Large intestine (tissue), 3 donors: ENCODE measurements at regions not wholly inside any gene's neighbourhood (a gene's known extent, or its start where the extent isn't known, plus 50 kb on each side); places are given as distances from the start of the nearest gene placed in this dataset.
"Not testable (repeated sequence)": the region's sequence is repeated elsewhere in the genome, so short reads cannot be mapped to it uniquely, and the experiment has no call there.

Experiments used
- DNase-seq, 2 donors: peaks; one replicate each; pipeline versions ENCODE4 v3.0.0 to v3.0.0-alpha.2; 2013
- H3K27ac ChIP-seq: one replicate; pipeline ENCODE4 v1.5.1; 2013; ENCODE audit warnings: low read length
- H3K27me3 ChIP-seq: 2 replicates; pipeline ENCODE4 v1.6.1; 2013; ENCODE audit warnings: low read length; ENCODE audit not compliant: control insufficient read depth, insufficient read depth
- H3K36me3 ChIP-seq: 2 replicates; pipeline ENCODE4 v1.6.1; 2013; ENCODE audit warnings: low read length; ENCODE audit not compliant: control insufficient read depth, insufficient read depth
- H3K4me1 ChIP-seq: one replicate; pipeline ENCODE4 v1.6.1; 2013; ENCODE audit warnings: low read length; ENCODE audit not compliant: control insufficient read depth, insufficient read depth
- H3K4me3 ChIP-seq: one replicate; pipeline ENCODE4 v1.5.1; 2013; ENCODE audit warnings: low read length
- H3K9me3 ChIP-seq: one replicate; pipeline ENCODE4 v1.6.1; 2013; ENCODE audit warnings: mild to moderate bottlenecking, low read depth, low read length, moderate library complexity; ENCODE audit not compliant: control insufficient read depth
- WGBS: methylation state at CpG from one replicate; pipeline ENCODE4 v1.1.5; 2013; ENCODE audit warnings: low lambda C conversion rate; ENCODE audit not compliant: insufficient coverage; 5-methylcytosine and 5-hydroxymethylcytosine counted together

DNA sequence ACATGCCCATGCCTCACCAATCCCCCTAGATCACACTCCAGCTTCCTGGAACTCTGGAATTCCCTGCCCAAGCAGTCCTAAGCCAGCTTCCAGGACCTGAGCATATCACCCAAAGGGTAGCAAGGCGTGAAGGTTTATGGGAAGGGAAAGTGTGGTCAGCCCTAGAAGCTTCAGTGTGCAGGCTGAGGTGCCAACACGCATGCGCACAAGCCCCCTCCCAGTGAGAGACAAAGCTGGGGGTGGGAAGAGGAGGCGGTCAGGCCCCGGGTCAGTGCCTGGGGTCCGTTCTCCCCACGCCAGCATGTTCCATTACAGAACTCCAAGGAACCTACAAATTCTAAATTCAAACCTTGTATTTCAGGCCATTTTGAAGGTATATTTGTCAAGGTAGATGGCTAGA lies 103.6 kb upstream of the C7orf33 start:
- H3K4me3 ChIP-seq: no peak overlapping the region
- no peaks in the 10 kb centered on the region for H3K9me3 ChIP-seq
- H3K27me3 ChIP-seq: no peaks in the 10 kb centered on the region
- peaks cover 6% of the 10 kb centered on the region for H3K4me1 ChIP-seq
- H3K36me3 ChIP-seq: no peaks in the 10 kb centered on the region
- no CpG with 5 or more reads among the region's 7 CpGs for WGBS
- no peak overlapping the region for H3K27ac ChIP-seq
- DNase-seq: no peak

DNA sequence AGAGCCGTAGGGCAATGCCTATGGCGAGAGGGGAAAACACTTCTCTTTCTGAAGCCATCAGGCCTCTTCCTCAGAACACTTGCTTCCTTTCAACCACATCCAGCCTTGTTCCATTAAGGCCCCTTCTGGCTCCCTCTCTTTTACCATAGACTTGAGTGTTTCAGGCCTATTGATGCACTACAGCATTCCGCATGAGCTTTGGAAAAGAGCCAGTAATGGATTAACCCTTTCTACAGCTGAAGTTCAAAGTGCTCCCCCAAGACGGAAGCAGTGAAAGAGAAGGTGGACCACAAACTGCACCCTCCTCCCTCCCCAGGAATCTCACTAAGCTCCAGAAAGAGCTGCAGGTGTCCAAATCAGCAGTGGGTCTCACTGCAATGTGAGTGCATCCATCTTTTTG lies 102.7 kb upstream of the C7orf33 start:
- Histone ChIP-seq H3K36me3 (no peaks in the 10 kb centered on the region), H3K27me3 (no peaks in the 10 kb centered on the region), H3K4me3 (no peak overlapping the region), H3K9me3 (no peaks in the 10 kb centered on the region), H3K4me1 (peaks cover 6% of the 10 kb centered on the region), H3K27ac (no peak overlapping the region)
- DNase-seq: no peak
- WGBS: no CpG with 5 or more reads among the region's 4 CpGs

DNA sequence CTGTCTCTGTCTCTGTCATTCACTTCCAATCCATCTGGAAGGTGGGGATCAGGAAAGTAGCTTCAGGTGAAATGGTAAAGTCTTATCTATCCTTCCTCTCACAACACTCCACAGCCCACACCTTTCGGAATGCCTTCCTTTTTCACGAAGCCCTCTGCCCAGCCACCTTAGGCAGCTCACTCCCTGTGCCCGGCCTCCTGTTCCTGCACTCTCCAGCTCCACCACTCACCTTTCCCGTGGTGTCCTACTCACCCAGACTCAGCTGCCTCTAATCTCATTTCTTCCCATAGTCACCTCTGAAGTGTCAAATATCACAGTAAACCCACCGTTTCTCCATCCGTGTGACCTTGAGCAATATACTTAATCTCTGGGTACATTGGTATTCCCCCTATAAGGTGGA lies 100.9 kb upstream of the C7orf33 start:
- H3K4me1 ChIP-seq: peaks cover 6% of the 10 kb centered on the region
- DNase-seq: no peak
- H3K36me3 ChIP-seq: no peaks in the 10 kb centered on the region
- H3K4me3 ChIP-seq: no peak overlapping the region
- 90% methylated on average over 3 of the region's 6 CpGs for WGBS
- H3K27me3 ChIP-seq: no peaks in the 10 kb centered on the region
- H3K9me3 ChIP-seq: no peaks in the 10 kb centered on the region
- H3K27ac ChIP-seq: no peak overlapping the region

DNA sequence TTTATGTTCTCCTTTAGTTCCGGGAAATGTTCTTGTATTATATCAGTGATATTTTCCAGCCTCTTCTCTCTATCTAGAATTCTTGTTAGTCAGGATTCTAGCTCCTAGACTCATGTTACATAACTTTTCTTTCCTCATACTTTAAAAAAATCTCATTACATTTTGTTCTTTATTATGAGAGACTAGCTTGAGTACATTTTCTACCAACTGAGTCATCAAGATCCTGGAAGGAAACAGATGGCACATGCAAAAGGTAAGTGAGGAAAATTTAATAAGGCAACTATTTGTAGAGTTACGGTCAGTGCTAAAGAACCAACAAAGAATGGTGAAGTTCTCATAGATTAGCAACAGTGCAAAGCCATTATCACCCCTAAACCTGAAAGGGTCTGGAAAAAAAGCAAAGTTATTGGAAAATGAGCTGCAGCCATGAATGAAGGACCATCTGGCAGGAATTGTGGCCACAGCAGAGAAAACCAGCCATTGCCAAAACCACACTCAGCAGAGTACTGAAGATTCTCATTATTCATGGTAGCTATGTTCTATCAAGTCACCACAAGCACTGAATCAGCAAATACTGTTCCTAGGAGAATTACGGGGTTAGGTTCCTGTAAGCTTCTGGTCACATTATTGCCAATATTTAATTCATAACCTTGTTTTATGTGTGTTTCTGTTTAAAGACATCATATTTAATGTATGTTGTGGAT lies 98.3 kb upstream of the C7orf33 start:
- Histone ChIP-seq H3K36me3 (no peaks in the 10 kb centered on the region), H3K27ac (no peak overlapping the region), H3K27me3 (no peaks in the 10 kb centered on the region), H3K9me3 (no peaks in the 10 kb centered on the region), H3K4me3 (no peak overlapping the region), H3K4me1 (no peaks in the 10 kb centered on the region)
- WGBS: 95% methylated on average over 2 of the region's 3 CpGs
- DNase-seq: no peak

DNA sequence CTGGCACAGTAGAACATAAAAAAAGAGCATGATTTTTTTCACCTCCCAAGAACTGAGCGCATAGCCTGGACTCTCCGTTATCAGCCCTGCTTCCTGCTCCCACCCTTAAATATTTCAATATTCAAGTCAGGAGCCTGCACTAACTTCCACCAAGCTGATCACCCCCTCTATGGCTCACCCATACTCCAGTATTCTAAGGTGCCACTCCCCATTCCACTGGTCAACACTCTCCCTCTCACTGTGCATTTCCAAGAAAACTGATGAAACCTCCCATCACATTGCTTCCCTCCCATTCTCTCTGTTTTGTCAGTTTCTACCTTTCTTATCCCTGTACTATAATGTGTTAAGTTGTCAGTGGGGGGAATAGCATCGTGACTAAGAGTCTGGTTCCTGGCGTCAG lies 95.0 kb upstream of the C7orf33 start:
- Histone ChIP-seq H3K4me3 (no peak overlapping the region), H3K27me3 (no peaks in the 10 kb centered on the region), H3K4me1 (no peaks in the 10 kb centered on the region), H3K36me3 (no peaks in the 10 kb centered on the region), H3K9me3 (no peaks in the 10 kb centered on the region), H3K27ac (no peak overlapping the region)
- DNase-seq: no peak
- WGBS: no CpG with 5 or more reads among the region's 4 CpGs

DNA sequence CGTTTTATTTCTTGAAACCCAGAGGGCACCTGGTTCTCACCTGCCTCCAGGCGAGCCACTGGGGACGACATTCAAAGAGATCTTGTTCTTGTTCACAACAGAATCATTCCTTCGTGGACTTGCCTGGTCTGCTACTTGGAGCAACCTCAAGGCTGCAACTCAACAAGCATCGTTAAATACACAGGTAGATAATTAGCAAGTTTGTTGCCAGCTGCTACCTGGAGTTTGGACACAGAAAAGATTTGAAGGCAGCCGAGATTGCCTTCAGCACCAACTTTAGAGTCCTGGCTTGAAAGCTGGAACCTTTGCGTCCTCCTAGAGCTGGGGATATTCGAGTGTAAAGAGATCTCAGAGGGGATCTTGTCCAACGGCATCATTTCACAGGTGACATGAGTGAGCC lies 89.6 kb upstream of the C7orf33 start:
- no CpG with 5 or more reads among the region's 9 CpGs for WGBS
- Histone ChIP-seq H3K36me3 (no peaks in the 10 kb centered on the region), H3K4me3 (no peak overlapping the region), H3K9me3 (no peaks in the 10 kb centered on the region), H3K27ac (no peak overlapping the region), H3K4me1 (peaks cover 2% of the 10 kb centered on the region), H3K27me3 (peaks cover 2% of the 10 kb centered on the region)
- DNase-seq: no peak

DNA sequence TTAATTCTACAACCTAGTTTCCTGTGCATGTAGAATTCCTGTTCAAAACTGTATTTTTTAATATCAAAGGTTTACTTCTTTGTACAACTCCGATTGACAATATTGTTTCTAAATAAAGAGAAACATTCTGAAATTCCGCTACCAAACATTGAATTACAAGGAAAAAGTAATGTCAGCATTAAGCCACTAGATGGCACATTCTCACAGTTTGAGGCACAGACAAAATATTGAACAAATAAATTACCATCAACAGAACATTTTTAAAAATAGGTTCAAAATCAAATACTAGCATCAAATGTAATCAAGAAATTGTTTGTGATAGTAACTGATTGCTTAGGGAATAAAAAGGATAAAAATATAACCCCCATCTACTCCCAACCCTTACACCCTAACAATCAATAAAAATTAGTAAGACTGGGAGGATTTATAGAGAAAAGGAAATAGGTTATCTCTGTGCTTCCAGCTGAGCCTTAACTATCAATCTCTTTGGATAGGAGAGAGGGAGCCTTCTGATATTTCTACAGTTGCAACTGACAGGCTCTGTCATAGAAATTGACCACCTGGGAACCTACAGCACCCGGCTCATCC lies 86.6 kb upstream of the C7orf33 start:
- H3K27ac ChIP-seq: no peak overlapping the region
- 14% methylated on average over 2 of the region's 3 CpGs for WGBS
- no peaks in the 10 kb centered on the region for H3K9me3 ChIP-seq
- H3K36me3 ChIP-seq: no peaks in the 10 kb centered on the region
- H3K27me3 ChIP-seq: peaks cover 2% of the 10 kb centered on the region
- no peak overlapping the region for H3K4me3 ChIP-seq
- DNase-seq: no peak
- H3K4me1 ChIP-seq: peaks cover 2% of the 10 kb centered on the region

DNA sequence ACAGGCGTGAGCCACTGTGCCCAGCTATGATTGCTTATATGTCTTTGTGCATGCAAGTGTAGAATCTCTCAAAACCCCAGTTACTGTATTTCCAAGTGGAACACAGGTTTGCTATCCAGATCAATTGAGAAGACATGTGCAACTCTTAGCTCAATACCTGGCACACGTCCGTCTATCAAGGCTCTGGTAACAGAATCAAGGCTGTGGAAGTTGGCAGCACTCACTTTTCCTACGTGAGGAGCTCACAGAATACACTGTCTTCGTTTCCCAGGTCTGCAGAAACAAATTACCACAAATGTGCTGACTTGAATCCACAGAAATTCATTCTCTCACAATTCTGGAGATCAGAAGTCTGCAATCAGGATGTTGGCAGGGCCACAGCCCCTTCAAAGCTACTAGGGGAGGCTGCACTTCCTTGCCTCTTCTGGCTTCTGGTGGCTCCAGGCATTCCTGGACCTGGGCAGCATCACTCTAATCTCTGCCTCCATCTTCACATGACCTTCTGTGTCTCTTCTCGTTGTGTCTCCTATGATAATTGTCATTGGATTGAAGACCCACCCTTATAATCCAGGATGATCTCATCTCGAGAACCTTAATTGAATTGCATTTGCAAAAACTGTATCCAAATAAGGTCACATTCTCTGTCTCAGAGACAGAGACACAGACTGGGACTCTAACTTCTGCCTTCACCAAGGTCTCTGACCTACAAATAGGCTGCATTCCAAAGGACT lies 84.8 kb upstream of the C7orf33 start:
- H3K4me1 ChIP-seq: peaks cover 2% of the 10 kb centered on the region
- no peak overlapping the region for H3K4me3 ChIP-seq
- 100% methylated on average over 1 of the region's 7 CpGs for WGBS
- H3K27ac ChIP-seq: no peak overlapping the region
- DNase-seq: no peak
- H3K27me3 ChIP-seq: peaks cover 2% of the 10 kb centered on the region
- no peaks in the 10 kb centered on the region for H3K36me3 ChIP-seq
- H3K9me3 ChIP-seq: no peaks in the 10 kb centered on the region

DNA sequence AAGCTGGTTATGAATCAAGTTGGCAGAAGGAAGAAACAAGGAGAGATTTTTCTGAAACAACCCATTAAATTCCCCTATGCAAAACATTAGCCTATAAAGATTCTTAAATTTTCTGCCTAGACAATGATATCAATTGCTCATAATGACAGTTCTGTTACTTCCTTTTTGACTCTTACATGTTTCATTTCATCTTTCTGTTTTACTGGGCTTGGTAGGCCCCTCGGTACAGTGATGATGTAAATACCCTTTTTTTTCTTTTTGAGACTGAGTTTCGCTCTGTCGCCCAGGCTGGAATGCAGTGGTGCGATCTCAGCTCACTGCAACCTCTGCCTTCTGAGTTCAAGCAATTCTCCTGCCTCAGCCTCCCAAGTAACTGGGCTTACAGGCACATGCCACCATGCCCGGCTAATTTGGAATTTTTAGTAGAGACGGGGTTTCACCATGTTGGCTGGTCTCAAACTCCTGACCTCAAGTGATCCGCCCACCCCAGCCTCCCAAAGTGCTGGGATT lies 83.4 kb upstream of the C7orf33 start:
- not testable (repeated sequence) for H3K27ac ChIP-seq, H3K36me3 ChIP-seq, H3K27me3 ChIP-seq, H3K4me3 ChIP-seq, H3K4me1 ChIP-seq, DNase-seq, H3K9me3 ChIP-seq
- no CpG with 5 or more reads among the region's 7 CpGs for WGBS

DNA sequence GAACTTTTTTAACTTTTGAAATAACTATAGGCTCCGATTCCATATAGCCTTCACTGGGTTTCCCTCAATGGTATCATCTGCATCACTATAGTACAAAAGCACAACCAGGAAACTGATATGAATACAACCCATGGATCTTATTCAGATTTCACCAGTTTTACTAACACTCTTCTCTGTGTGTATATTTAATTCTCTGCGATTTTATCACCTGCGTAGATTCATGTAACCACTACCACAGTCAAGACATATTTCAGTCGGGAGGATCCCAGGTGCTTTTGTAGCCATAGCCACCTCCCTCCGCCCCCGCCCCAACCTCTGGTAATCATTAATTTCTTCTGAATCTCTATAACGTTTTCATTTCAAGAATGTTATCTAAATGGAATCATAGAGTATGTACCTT lies 82.8 kb upstream of the C7orf33 start:
- Histone ChIP-seq H3K9me3 (no peaks in the 10 kb centered on the region), H3K36me3 (no peaks in the 10 kb centered on the region), H3K4me1 (no peaks in the 10 kb centered on the region), H3K27me3 (no peaks in the 10 kb centered on the region), H3K4me3 (no peak overlapping the region), H3K27ac (no peak overlapping the region)
- DNase-seq: no peak
- 70% methylated on average over 2 of the region's 7 CpGs for WGBS
